OCI-LY7 (cell line): ENCODE measurements at regions not wholly inside any gene's neighbourhood (a gene's known extent, or its start where the extent isn't known, plus 50 kb on each side); places are given as distances from the start of the nearest gene placed in this dataset.

Experiments
- BruUV-seq: library from RNA; stranded (reverse); fragments of 400-500 nt; replicated peaks from 2 replicates; lab custom pipeline; 2021; lab: Mats Ljungman, UMichigan
- CTCF ChIA-PET: fragments of 300-600 bp; sonication (Branson Sonifier 250); formaldehyde crosslinking; loops from one replicate; lab custom pipeline; 2022; ENCODE audit warnings: antibody characterized with exemption; ENCODE audit not compliant: unreplicated experiment; lab: Charles Lee
- POLR2A ChIA-PET: fragments of 300-600 bp; sonication (Branson Sonifier 250); formaldehyde crosslinking; loops from one replicate; lab custom pipeline; 2022; ENCODE audit warnings: antibody characterized with exemption; lab: Charles Lee
- DNase-seq: peaks from one replicate; pipeline ENCODE4 v3.0.0-alpha.2; 2015; ENCODE audit warnings: low spot score
- H2AFZ ChIP-seq: fragments of 200-600 bp; sonication (generic), shearing (Covaris generic); 2 replicates; pipeline ENCODE4 v1.6.1; 2014; ENCODE audit warnings: mild to moderate bottlenecking, antibody characterized with exemption, low read length, moderate library complexity
- H3K27ac ChIP-seq: fragments of 200-600 bp; sonication (generic); 2 replicates; pipeline ENCODE4 v1.5.1; 2014; ENCODE audit warnings: mixed run types, low read depth, mild to moderate bottlenecking, moderate library complexity, low read length, inconsistent platforms; ENCODE audit not compliant: poor library complexity, severe bottlenecking
- H3K36me3 ChIP-seq: fragments of 200-600 bp; sonication (generic); 2 replicates; pipeline ENCODE4 v1.6.1; 2014; ENCODE audit warnings: mild to moderate bottlenecking, antibody characterized with exemption, low read length, moderate library complexity, mixed read lengths; ENCODE audit not compliant: insufficient read depth
- H3K4me1 ChIP-seq: fragments of 200-600 bp; sonication (generic); 2 replicates; pipeline ENCODE4 v1.5.1; 2014; ENCODE audit warnings: mild to moderate bottlenecking, low read length; ENCODE audit not compliant: insufficient read depth, poor library complexity, severe bottlenecking
- H3K4me2 ChIP-seq: fragments of 200-600 bp; sonication (generic); 2 replicates; pipeline ENCODE4 v1.6.1; 2014; ENCODE audit warnings: mild to moderate bottlenecking, low read length
- H3K4me3 ChIP-seq: fragments of 200-600 bp; sonication (generic); 2 replicates; pipeline ENCODE4 v1.5.1; 2014; ENCODE audit warnings: mild to moderate bottlenecking, low read depth, low read length; ENCODE audit not compliant: poor library complexity, severe bottlenecking
- H3K79me2 ChIP-seq: fragments of 200-600 bp; sonication (generic); 2 replicates; pipeline ENCODE4 v1.6.1; 2016; ENCODE audit warnings: low read depth, mild to moderate bottlenecking, low read length, moderate library complexity, mixed read lengths; ENCODE audit not compliant: insufficient read depth
- H3K9me2 ChIP-seq: fragments of 200-600 bp; sonication (generic); 2 replicates; pipeline ENCODE4 v1.6.1; 2016; ENCODE audit warnings: mild to moderate bottlenecking, low read length, mixed read lengths; ENCODE audit not compliant: insufficient read depth
- H3K9me3 ChIP-seq: fragments of 200-600 bp; sonication (generic); 2 replicates; pipeline ENCODE4 v1.6.1; 2014; ENCODE audit warnings: mild to moderate bottlenecking, mixed run types, low read length, mixed read lengths
- H4K20me1 ChIP-seq: fragments of 200-600 bp; sonication (generic); 2 replicates; pipeline ENCODE4 v1.6.1; 2014; ENCODE audit warnings: mild to moderate bottlenecking, antibody characterized with exemption, low read length, moderate library complexity, mixed read lengths; ENCODE audit not compliant: insufficient read depth
- EZH2phosphoT487 ChIP-seq: fragments of 200-600 bp; sonication (generic); IDR thresholded peaks from 2 replicates; pipeline ENCODE4 v1.6.1; 2018; ENCODE audit warnings: low read depth, borderline replicate concordance, mild to moderate bottlenecking, mixed run types, antibody characterized with exemption, low read length, moderate library complexity, mixed read lengths
- intact Hi-C: fragments of 100-400 bp; cut with micrococcal nuclease; formaldehyde crosslinking; loops from one replicate; pipeline ENCODE4 v1.10.0; 2022; ENCODE audit not compliant: unreplicated experiment
- TF ChIP-seq, protein P1 (sequence below): fragments of 200-600 bp; sonication (generic); conservative IDR thresholded peaks from 2 replicates; pipeline ENCODE4 v1.5.1; 2014; ENCODE audit warnings: mild to moderate bottlenecking, antibody characterized with exemption, low read length, moderate library complexity, mixed read lengths

DNA sequence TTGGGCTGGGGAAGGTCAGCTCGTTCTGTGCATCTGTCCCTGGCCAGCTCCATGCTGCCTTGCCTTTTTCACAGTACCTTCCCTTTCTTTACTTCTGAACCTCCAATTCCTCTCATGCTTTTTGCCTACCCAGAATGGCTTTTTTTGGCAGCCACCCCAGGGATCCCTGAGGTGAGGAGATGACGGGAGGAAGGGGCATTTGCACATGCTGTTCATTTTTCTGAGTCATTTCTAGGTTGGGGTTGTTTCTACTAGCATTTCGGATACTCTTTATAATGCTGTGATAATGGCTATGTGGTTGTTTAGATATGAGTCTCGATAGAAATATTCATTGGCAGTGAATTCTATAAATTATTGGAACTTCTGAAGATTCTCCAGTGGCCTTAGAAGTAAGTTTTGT, 415.1 kb upstream of the FZD8 start:
- Histone ChIP-seq H4K20me1 (no peaks in the 10 kb centered on the region), H3K4me1 (no peaks in the 10 kb centered on the region), H3K79me2 (no peaks in the 10 kb centered on the region), H3K9me3 (no peaks in the 10 kb centered on the region), H2AFZ (no peak overlapping the region), H3K27ac (no peak overlapping the region), H3K36me3 (no peaks in the 10 kb centered on the region), H3K4me3 (no peak overlapping the region), H3K4me2 (no peak overlapping the region), H3K9me2 (no peaks in the 10 kb centered on the region)
- no peak for DNase-seq
- TF ChIP-seq, protein P1, sequence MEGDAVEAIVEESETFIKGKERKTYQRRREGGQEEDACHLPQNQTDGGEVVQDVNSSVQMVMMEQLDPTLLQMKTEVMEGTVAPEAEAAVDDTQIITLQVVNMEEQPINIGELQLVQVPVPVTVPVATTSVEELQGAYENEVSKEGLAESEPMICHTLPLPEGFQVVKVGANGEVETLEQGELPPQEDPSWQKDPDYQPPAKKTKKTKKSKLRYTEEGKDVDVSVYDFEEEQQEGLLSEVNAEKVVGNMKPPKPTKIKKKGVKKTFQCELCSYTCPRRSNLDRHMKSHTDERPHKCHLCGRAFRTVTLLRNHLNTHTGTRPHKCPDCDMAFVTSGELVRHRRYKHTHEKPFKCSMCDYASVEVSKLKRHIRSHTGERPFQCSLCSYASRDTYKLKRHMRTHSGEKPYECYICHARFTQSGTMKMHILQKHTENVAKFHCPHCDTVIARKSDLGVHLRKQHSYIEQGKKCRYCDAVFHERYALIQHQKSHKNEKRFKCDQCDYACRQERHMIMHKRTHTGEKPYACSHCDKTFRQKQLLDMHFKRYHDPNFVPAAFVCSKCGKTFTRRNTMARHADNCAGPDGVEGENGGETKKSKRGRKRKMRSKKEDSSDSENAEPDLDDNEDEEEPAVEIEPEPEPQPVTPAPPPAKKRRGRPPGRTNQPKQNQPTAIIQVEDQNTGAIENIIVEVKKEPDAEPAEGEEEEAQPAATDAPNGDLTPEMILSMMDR: no peak
- CTCF ChIA-PET: no interaction called here
- no TSS peak for BruUV-seq
- intact Hi-C loops: no loop called here
- POLR2A ChIA-PET: no interaction called here

- CTCF ChIA-PET: no interaction called here
These were observed 411.7 kb upstream of the FZD8 start for GRCh38 chr10:36053775-36054174.

DNA sequence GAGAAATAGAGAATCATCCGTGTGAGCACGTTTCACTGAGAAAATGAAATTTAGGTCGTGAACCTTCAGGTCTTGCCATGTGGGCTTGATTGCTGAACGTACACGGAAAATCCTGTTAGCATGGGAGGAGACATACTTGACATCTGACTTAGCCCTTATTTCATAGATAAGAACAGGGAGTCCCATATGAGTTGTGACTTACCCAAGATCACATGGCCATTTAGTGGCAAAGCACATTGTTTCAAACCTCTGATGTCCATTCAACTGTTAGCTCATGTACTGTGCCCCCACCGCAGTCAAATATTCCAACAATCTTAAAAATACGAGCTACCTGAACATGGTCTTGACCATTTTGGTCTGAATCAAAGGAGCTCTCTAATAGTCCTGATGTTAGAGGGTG, 411.2 kb upstream of the FZD8 start:
- Histone ChIP-seq H3K27ac (no peak overlapping the region), H3K4me3 (no peak overlapping the region), H3K9me3 (no peaks in the 10 kb centered on the region), H4K20me1 (no peaks in the 10 kb centered on the region), H3K79me2 (no peaks in the 10 kb centered on the region), H3K4me1 (no peaks in the 10 kb centered on the region), H3K36me3 (no peaks in the 10 kb centered on the region), H3K9me2 (no peaks in the 10 kb centered on the region), H3K4me2 (no peak overlapping the region), H2AFZ (no peak overlapping the region)
- TF ChIP-seq, protein P1: no peak
- no peak for TF ChIP-seq EZH2phosphoT487
- no TSS peak for BruUV-seq
- POLR2A ChIA-PET: interaction anchor here (0.7 kb wide), 1 partner anchor 38 kb away, joined by 3 read pairs; no protein-coding TSS in a partner anchor
- intact Hi-C loops: no loop called here
- CTCF ChIA-PET: no interaction called here
- DNase-seq: no peak

More at GRCh38 chr10:36053775-36054174, 411.7 kb upstream of the FZD8 start:
- no peaks in the 10 kb centered on the region for H3K9me3 ChIP-seq
- no peak for DNase-seq
- no TSS peak for BruUV-seq
- no peaks in the 10 kb centered on the region for H3K79me2 ChIP-seq
- H3K9me2 ChIP-seq: no peaks in the 10 kb centered on the region
- no peak overlapping the region for H3K4me3 ChIP-seq
- intact Hi-C loops: no loop called here
- H2AFZ ChIP-seq: no peak overlapping the region
- no peaks in the 10 kb centered on the region for H3K4me1 ChIP-seq
- POLR2A ChIA-PET: interaction anchor here (0.7 kb wide), 1 partner anchor 39 kb away, joined by 3 read pairs; no protein-coding TSS in a partner anchor
- TF ChIP-seq EZH2phosphoT487: no peak
- TF ChIP-seq, protein P1: no peak
- H3K4me2 ChIP-seq: no peak overlapping the region
- no peaks in the 10 kb centered on the region for H4K20me1 ChIP-seq
- H3K36me3 ChIP-seq: no peaks in the 10 kb centered on the region
- no peak overlapping the region for H3K27ac ChIP-seq
